Right hindlimb (tissue), 1 donor: ENCODE measurements at regions not wholly inside any gene's neighbourhood (a gene's known extent, or its start where the extent isn't known, plus 50 kb on each side); places are given as distances from the start of the nearest gene placed in this dataset.
A peak's percentile ranks its signal among the peaks of the same experiment; 100 is the strongest.
"Not testable (repeated sequence)": the region's sequence is repeated elsewhere in the genome, so short reads cannot be mapped to it uniquely, and the experiment has no call there.

ENCODE experiments used
- DNase-seq: peaks from one replicate; pipeline ENCODE4 v3.0.0-alpha.2; 2018

- DNase-seq: no peak
These were observed 532.2 kb upstream of the STEAP1 start for GRCh38 chr7:89621925-89622641.

GRCh38 chr7:89623018-89623672, 531.1 kb upstream of the STEAP1 start:
- DNase-seq: peak; percentile 28

- DNase-seq: not testable (repeated sequence)
These were observed 530.1 kb upstream of the STEAP1 start for GRCh38 chr7:89624155-89624554.

GRCh38 chr7:89648509-89648908, 505.8 kb upstream of the STEAP1 start:
- DNase-seq: no peak

GRCh38 chr7:89655946-89656345, 498.3 kb upstream of the STEAP1 start:
- DNase-seq: no peak

- DNase-seq: no peak
These were observed 492.4 kb upstream of the STEAP1 start for GRCh38 chr7:89661876-89662275.

- DNase-seq: no peak
These were observed 488.0 kb upstream of the STEAP1 start for GRCh38 chr7:89666136-89666835.

- DNase-seq: no peak
These were observed 474.1 kb upstream of the STEAP1 start for GRCh38 chr7:89680161-89680560.

- DNase-seq: no peak
These were observed 472.8 kb upstream of the STEAP1 start for GRCh38 chr7:89681448-89681847.

- no peak for DNase-seq
These were observed 469.0 kb upstream of the STEAP1 start for GRCh38 chr7:89685287-89685686.

GRCh38 chr7:89687211-89687610, 467.1 kb upstream of the STEAP1 start:
- no peak for DNase-seq

- no peak for DNase-seq
These were observed 459.0 kb upstream of the STEAP1 start for GRCh38 chr7:89695241-89695640.

- no peak for DNase-seq
These were observed 440.1 kb upstream of the STEAP1 start for GRCh38 chr7:89714131-89714530.

- DNase-seq: not testable (repeated sequence)
These were observed 435.3 kb upstream of the STEAP1 start for GRCh38 chr7:89718941-89719340.

GRCh38 chr7:89728481-89728880, 425.8 kb upstream of the STEAP1 start:
- no peak for DNase-seq

- DNase-seq: no peak
These were observed 422.4 kb upstream of the STEAP1 start for GRCh38 chr7:89731751-89732445.

- no peak for DNase-seq
These were observed 415.7 kb upstream of the STEAP1 start for GRCh38 chr7:89738549-89738948.

GRCh38 chr7:89757910-89758309, 396.4 kb upstream of the STEAP1 start:
- DNase-seq: no peak

GRCh38 chr7:89760690-89761089, 393.6 kb upstream of the STEAP1 start:
- no peak for DNase-seq

GRCh38 chr7:89761173-89761572, 393.1 kb upstream of the STEAP1 start:
- DNase-seq: no peak

- DNase-seq: no peak
These were observed 384.1 kb upstream of the STEAP1 start for GRCh38 chr7:89770161-89770560.

- no peak for DNase-seq
These were observed 383.1 kb upstream of the STEAP1 start for GRCh38 chr7:89771003-89771636.

GRCh38 chr7:89772276-89772675, 382.0 kb upstream of the STEAP1 start:
- no peak for DNase-seq
